Naive thymus-derived CD8-positive, alpha-beta T cell (primary cell): ENCODE measurements at regions not wholly inside any gene's neighbourhood (a gene's known extent, or its start where the extent isn't known, plus 50 kb on each side); places are given as distances from the start of the nearest gene placed in this dataset.

Experiments
- ATAC-seq, 2 donors: fragments of 150-1000 bp; cut with Tn5 transposase in 1 of 2; sonication (Bioruptor Pico), chemical (Tn5 transposase) in 1 of 2; 1 replicate in 1 of 2; 2 replicates in 1 of 2; pipeline ENCODE4 v1.10.0; 2021; ENCODE audit warnings: mild to moderate bottlenecking in 2 of 2, moderate library complexity in 2 of 2
- POLR2A ChIA-PET: fragments of 350-600 bp; sonication (Branson Sonifier 250); formaldehyde crosslinking; loops from one replicate; lab custom pipeline; 2021; ENCODE audit warnings: antibody characterized with exemption; lab: Charles Lee
- DNase-seq, 10 donors: peaks; one replicate each; pipeline versions ENCODE4 v3.0.0 to v3.0.0-alpha.2; 2020 to 2022
- H3K27ac Mint-ChIP-seq, 10 donors: one replicate each; pipeline ENCODE4 v1.8.0; 2020 to 2022; ENCODE audit warnings: mild to moderate bottlenecking in 10 of 10, mixed read lengths in 10 of 10, moderate library complexity in 4 of 10, inconsistent platforms in 1 of 10
- H3K27me3 Mint-ChIP-seq, 5 donors: one replicate each; pipeline ENCODE4 v1.8.0; 2021 to 2022; ENCODE audit warnings: mixed read lengths in 5 of 5
- H3K36me3 Mint-ChIP-seq, 3 donors: one replicate each; pipeline ENCODE4 v1.8.0; 2020 to 2022; ENCODE audit warnings: mixed read lengths in 3 of 3, mild to moderate bottlenecking in 2 of 3, inconsistent platforms in 1 of 3
- H3K4me1 Mint-ChIP-seq, 4 donors: one replicate each; pipeline ENCODE4 v1.8.0; 2021 to 2022; ENCODE audit warnings: mixed read lengths in 4 of 4
- H3K4me3 Mint-ChIP-seq, 10 donors: one replicate each; pipeline ENCODE4 v1.8.0; 2020 to 2022; ENCODE audit warnings: mild to moderate bottlenecking in 10 of 10, mixed read lengths in 10 of 10, moderate library complexity in 6 of 10, inconsistent platforms in 1 of 10
- H3K9me3 Mint-ChIP-seq, 9 donors: one replicate each; pipeline ENCODE4 v1.8.0; 2020 to 2022; ENCODE audit warnings: mixed read lengths in 9 of 9, mild to moderate bottlenecking in 3 of 9, inconsistent platforms in 1 of 9, moderate library complexity in 1 of 9

GRCh38 chr3:80682951-80683350 is 915.2 kb upstream of the ROBO1 start:
- Mint-ChIP-seq H3K36me3 (peaks cover 0 to 6% (median 0%) of the 10 kb centered on the region in 3 donors), H3K27ac (no peak overlapping the region), H3K4me3 (no peak overlapping the region), H3K27me3 (no peaks in the 10 kb centered on the region), H3K4me1 (no peaks in the 10 kb centered on the region), H3K9me3 (peaks cover 0 to 18% (median 2%) of the 10 kb centered on the region in 9 donors)
- ATAC-seq (no peak), DNase-seq (no peak)
- POLR2A ChIA-PET: no interaction called here

GRCh38 chr3:80682235-80682634 is 914.4 kb upstream of the ROBO1 start:
- Mint-ChIP-seq H3K4me3 (no peak overlapping the region), H3K9me3 (peaks cover 0 to 18% (median 5%) of the 10 kb centered on the region in 9 donors), H3K36me3 (peaks cover 0 to 6% (median 0%) of the 10 kb centered on the region in 3 donors), H3K4me1 (no peaks in the 10 kb centered on the region), H3K27me3 (no peaks in the 10 kb centered on the region), H3K27ac (no peak overlapping the region)
- no peak for ATAC-seq
- no peak for DNase-seq
- POLR2A ChIA-PET: no interaction called here

- POLR2A ChIA-PET: no interaction called here
- Mint-ChIP-seq H3K4me3 (no peak overlapping the region), H3K27ac (no peak overlapping the region), H3K27me3 (no peaks in the 10 kb centered on the region), H3K4me1 (no peaks in the 10 kb centered on the region), H3K9me3 (peaks cover 0 to 17% (median 7%) of the 10 kb centered on the region in 9 donors), H3K36me3 (peaks cover 0 to 6% (median 0%) of the 10 kb centered on the region in 3 donors)
- ATAC-seq (no peak), DNase-seq (no peak)
Measured at GRCh38 chr3:80677796-80678195, 910.0 kb upstream of the ROBO1 start.

GRCh38 chr3:80676866-80677265 is 909.1 kb upstream of the ROBO1 start:
- H3K27me3 Mint-ChIP-seq: no peaks in the 10 kb centered on the region
- no peak overlapping the region for H3K4me3 Mint-ChIP-seq
- no peaks in the 10 kb centered on the region for H3K36me3 Mint-ChIP-seq
- peaks cover 0 to 18% (median 6%) of the 10 kb centered on the region in 9 donors for H3K9me3 Mint-ChIP-seq
- no peaks in the 10 kb centered on the region for H3K4me1 Mint-ChIP-seq
- no peak overlapping the region for H3K27ac Mint-ChIP-seq
- POLR2A ChIA-PET: no interaction called here
- ATAC-seq: no peak
- no peak for DNase-seq

- Mint-ChIP-seq H3K9me3 (peaks cover under 1 to 18% (median 5%) of the 10 kb centered on the region in 9 donors), H3K27me3 (no peaks in the 10 kb centered on the region), H3K27ac (no peak overlapping the region), H3K4me3 (no peak overlapping the region), H3K4me1 (no peaks in the 10 kb centered on the region), H3K36me3 (no peaks in the 10 kb centered on the region)
- DNase-seq (no peak), ATAC-seq (no peak)
- POLR2A ChIA-PET: no interaction called here
Measured at GRCh38 chr3:80676261-80676660, 908.5 kb upstream of the ROBO1 start.

GRCh38 chr3:80675790-80676189 is 908.0 kb upstream of the ROBO1 start:
- H3K27me3 Mint-ChIP-seq: no peaks in the 10 kb centered on the region
- no peak overlapping the region for H3K27ac Mint-ChIP-seq
- POLR2A ChIA-PET: no interaction called here

GRCh38 chr3:80668600-80669294 is 900.9 kb upstream of the ROBO1 start:
- Mint-ChIP-seq H3K4me1 (no peaks in the 10 kb centered on the region), H3K9me3 (peaks cover 4 to 31% (median 21%) of the 10 kb centered on the region in 9 donors), H3K36me3 (no peaks in the 10 kb centered on the region), H3K4me3 (no peak overlapping the region), H3K27ac (no peak overlapping the region), H3K27me3 (no peaks in the 10 kb centered on the region)
- POLR2A ChIA-PET: no interaction called here
- DNase-seq: no peak
- no peak for ATAC-seq

More at GRCh38 chr3:80675790-80676189, 908.0 kb upstream of the ROBO1 start:
- Mint-ChIP-seq H3K36me3 (no peaks in the 10 kb centered on the region), H3K4me3 (no peak overlapping the region), H3K4me1 (no peaks in the 10 kb centered on the region), H3K9me3 (peaks cover 1 to 18% (median 6%) of the 10 kb centered on the region in 9 donors)
- DNase-seq (no peak), ATAC-seq (no peak)

- no peaks in the 10 kb centered on the region for H3K27me3 Mint-ChIP-seq
- H3K27ac Mint-ChIP-seq: no peak overlapping the region
- H3K4me3 Mint-ChIP-seq: no peak overlapping the region
- H3K4me1 Mint-ChIP-seq: no peaks in the 10 kb centered on the region
- H3K9me3 Mint-ChIP-seq: peaks cover 4 to 31% (median 21%) of the 10 kb centered on the region in 9 donors
- H3K36me3 Mint-ChIP-seq: no peaks in the 10 kb centered on the region
- POLR2A ChIA-PET: no interaction called here
- no peak for DNase-seq
- ATAC-seq: no peak
Measured at GRCh38 chr3:80668100-80668499, 900.3 kb upstream of the ROBO1 start.

GRCh38 chr3:80663426-80663825 is 895.6 kb upstream of the ROBO1 start:
- peaks cover 6 to 41% (median 17%) of the 10 kb centered on the region in 9 donors for H3K9me3 Mint-ChIP-seq
- POLR2A ChIA-PET: no interaction called here
- DNase-seq: no peak
- ATAC-seq: no peak
- H3K27ac Mint-ChIP-seq: no peak overlapping the region
- H3K36me3 Mint-ChIP-seq: peaks cover 0 to under 1% (median 0%) of the 10 kb centered on the region in 3 donors
- H3K4me1 Mint-ChIP-seq: no peaks in the 10 kb centered on the region
- H3K4me3 Mint-ChIP-seq: no peak overlapping the region
- no peaks in the 10 kb centered on the region for H3K27me3 Mint-ChIP-seq

GRCh38 chr3:80655216-80655615 is 887.4 kb upstream of the ROBO1 start:
- POLR2A ChIA-PET: no interaction called here
- Mint-ChIP-seq H3K4me1 (no peaks in the 10 kb centered on the region), H3K27me3 (no peaks in the 10 kb centered on the region), H3K27ac (no peak overlapping the region), H3K9me3 (peaks cover 5 to 53% (median 23%) of the 10 kb centered on the region in 9 donors), H3K4me3 (no peak overlapping the region), H3K36me3 (peaks cover 0 to 10% (median 2%) of the 10 kb centered on the region in 3 donors)
- ATAC-seq (no peak), DNase-seq (no peak)

- ATAC-seq (no peak), DNase-seq (no peak)
- Mint-ChIP-seq H3K4me1 (no peaks in the 10 kb centered on the region), H3K9me3 (peaks cover 4 to 42% (median 11%) of the 10 kb centered on the region in 9 donors), H3K36me3 (peaks cover 0 to 6% (median 0%) of the 10 kb centered on the region in 3 donors), H3K27ac (no peak overlapping the region), H3K4me3 (no peak overlapping the region), H3K27me3 (no peaks in the 10 kb centered on the region)
- POLR2A ChIA-PET: no interaction called here
Measured at GRCh38 chr3:80649170-80649569, 881.4 kb upstream of the ROBO1 start.

- Mint-ChIP-seq H3K4me3 (no peak overlapping the region), H3K9me3 (peaks cover 2 to 45% (median 19%) of the 10 kb centered on the region in 9 donors), H3K4me1 (no peaks in the 10 kb centered on the region), H3K27me3 (no peaks in the 10 kb centered on the region), H3K36me3 (no peaks in the 10 kb centered on the region), H3K27ac (no peak overlapping the region)
- no peak for DNase-seq
- POLR2A ChIA-PET: no interaction called here
- ATAC-seq: no peak
Measured at GRCh38 chr3:80643421-80643820, 875.6 kb upstream of the ROBO1 start.

GRCh38 chr3:80618295-80619256 is 850.8 kb upstream of the ROBO1 start:
- no peak for ATAC-seq
- DNase-seq: no peak
- Mint-ChIP-seq H3K4me1 (no peaks in the 10 kb centered on the region), H3K27ac (no peak overlapping the region), H3K9me3 (peaks cover 0 to 11% (median 2%) of the 10 kb centered on the region in 9 donors), H3K27me3 (no peaks in the 10 kb centered on the region), H3K36me3 (peaks cover 0 to 4% (median 0%) of the 10 kb centered on the region in 3 donors), H3K4me3 (no peak overlapping the region)
- POLR2A ChIA-PET: no interaction called here
